ENCODE measurements at regions not wholly inside any gene's neighbourhood (a gene's known extent, or its start where the extent isn't known, plus 50 kb on each side); places are given as distances from the start of the nearest gene placed in this dataset.

- no peaks in the 10 kb centered on the region for H3K27me3 ChIP-seq (ENCODE audit: control insufficient read depth, insufficient read depth, low read length)
- no peaks in the 10 kb centered on the region for H3K36me3 ChIP-seq (ENCODE audit: control insufficient read depth, insufficient read depth, low read length)
- no peak overlapping the region for H3K27ac ChIP-seq (ENCODE audit: low read depth, low read length)
- H3K4me3 ChIP-seq (ENCODE audit: low read length) = no peak overlapping the region
- no peaks in the 10 kb centered on the region for H3K4me1 ChIP-seq (ENCODE audit: control insufficient read depth, insufficient read depth, low read length)
- no peak overlapping the region for H3K9ac ChIP-seq (ENCODE audit: low read length)
Measured at GRCh38 chr5:167320019-167320418, 971.4 kb upstream of the WWC1 start.

GRCh38 chr5:167332309-167332708 lies 959.1 kb upstream of the WWC1 start:
- no peaks in the 10 kb centered on the region for H3K36me3 ChIP-seq (ENCODE audit: control insufficient read depth, insufficient read depth, low read length)
- no peaks in the 10 kb centered on the region for H3K27me3 ChIP-seq (ENCODE audit: control insufficient read depth, insufficient read depth, low read length)
- no peaks in the 10 kb centered on the region for H3K4me1 ChIP-seq (ENCODE audit: control insufficient read depth, insufficient read depth, low read length)
- H3K27ac ChIP-seq (ENCODE audit: low read depth, low read length) = no peak overlapping the region
- H3K9ac ChIP-seq (ENCODE audit: low read length) = no peak overlapping the region
- no peak overlapping the region for H3K4me3 ChIP-seq (ENCODE audit: low read length)

DNA sequence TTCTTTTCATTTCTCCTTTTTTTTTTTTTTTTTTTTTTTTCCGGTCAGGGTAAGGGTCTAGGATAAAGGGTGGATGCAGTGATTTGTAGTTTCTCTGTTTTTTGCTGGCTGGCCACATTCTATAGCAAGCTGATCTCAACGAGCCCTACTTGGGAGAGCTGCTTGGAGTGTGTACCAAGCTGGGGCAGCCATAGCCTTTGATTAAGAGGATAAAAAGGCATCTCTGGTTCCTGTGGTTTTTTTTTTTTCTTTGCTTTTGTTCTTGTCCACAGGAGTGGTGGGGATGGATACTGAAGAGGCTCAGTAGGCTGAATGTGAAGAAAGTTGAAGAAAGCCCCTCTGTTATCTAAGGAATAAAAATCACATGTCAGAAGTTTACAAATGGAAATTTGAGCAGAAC lies 955.3 kb upstream of the WWC1 start:
- H3K9ac ChIP-seq (ENCODE audit: low read length) = no peak overlapping the region
- H3K4me1 ChIP-seq (ENCODE audit: control insufficient read depth, insufficient read depth, low read length) = no peaks in the 10 kb centered on the region
- no peaks in the 10 kb centered on the region for H3K36me3 ChIP-seq (ENCODE audit: control insufficient read depth, insufficient read depth, low read length)
- H3K4me3 ChIP-seq (ENCODE audit: low read length) = no peak overlapping the region
- no peaks in the 10 kb centered on the region for H3K27me3 ChIP-seq (ENCODE audit: control insufficient read depth, insufficient read depth, low read length)
- no peak overlapping the region for H3K27ac ChIP-seq (ENCODE audit: low read depth, low read length)

- H3K4me3 ChIP-seq (ENCODE audit: low read length) = no peak overlapping the region
- no peaks in the 10 kb centered on the region for H3K36me3 ChIP-seq (ENCODE audit: control insufficient read depth, insufficient read depth, low read length)
- no peak overlapping the region for H3K9ac ChIP-seq (ENCODE audit: low read length)
- H3K27ac ChIP-seq (ENCODE audit: low read depth, low read length) = no peak overlapping the region
- H3K27me3 ChIP-seq (ENCODE audit: control insufficient read depth, insufficient read depth, low read length) = no peaks in the 10 kb centered on the region
- H3K4me1 ChIP-seq (ENCODE audit: control insufficient read depth, insufficient read depth, low read length) = no peaks in the 10 kb centered on the region
Measured at GRCh38 chr5:167339205-167339604, 952.2 kb upstream of the WWC1 start.

DNA sequence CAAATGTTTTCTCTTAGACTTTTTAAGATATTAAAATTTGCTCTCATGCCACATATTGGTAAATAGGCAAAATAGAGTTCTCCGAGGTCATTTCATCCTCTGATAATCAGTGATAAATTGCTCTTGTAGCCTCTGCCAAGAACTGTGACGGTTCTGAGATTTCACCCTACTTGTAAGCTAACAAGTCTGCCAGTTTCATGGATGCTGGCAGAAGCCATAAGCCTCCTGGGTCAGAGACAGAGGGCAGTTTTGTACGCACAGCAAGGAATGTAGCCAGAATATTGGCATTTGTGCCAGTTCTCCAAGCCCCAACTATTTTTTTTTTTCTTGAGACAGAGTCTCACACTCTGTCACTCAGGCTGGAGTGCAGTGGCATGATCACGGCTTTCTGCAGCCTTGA lies 945.0 kb upstream of the WWC1 start:
- Histone ChIP-seq H3K36me3 (ENCODE audit: control insufficient read depth, insufficient read depth, low read length) (no peaks in the 10 kb centered on the region), H3K27me3 (ENCODE audit: control insufficient read depth, insufficient read depth, low read length) (no peaks in the 10 kb centered on the region), H3K9ac (ENCODE audit: low read length) (no peak overlapping the region), H3K27ac (ENCODE audit: low read depth, low read length) (no peak overlapping the region), H3K4me3 (ENCODE audit: low read length) (no peak overlapping the region), H3K4me1 (ENCODE audit: control insufficient read depth, insufficient read depth, low read length) (no peaks in the 10 kb centered on the region)

- Histone ChIP-seq H3K27me3 (ENCODE audit: control insufficient read depth, insufficient read depth, low read length) (no peaks in the 10 kb centered on the region), H3K9ac (ENCODE audit: low read length) (no peak overlapping the region), H3K4me1 (ENCODE audit: control insufficient read depth, insufficient read depth, low read length) (no peaks in the 10 kb centered on the region), H3K27ac (ENCODE audit: low read depth, low read length) (no peak overlapping the region), H3K36me3 (ENCODE audit: control insufficient read depth, insufficient read depth, low read length) (no peaks in the 10 kb centered on the region), H3K4me3 (ENCODE audit: low read length) (no peak overlapping the region)
Measured at GRCh38 chr5:167348251-167348926, 943.1 kb upstream of the WWC1 start.

DNA sequence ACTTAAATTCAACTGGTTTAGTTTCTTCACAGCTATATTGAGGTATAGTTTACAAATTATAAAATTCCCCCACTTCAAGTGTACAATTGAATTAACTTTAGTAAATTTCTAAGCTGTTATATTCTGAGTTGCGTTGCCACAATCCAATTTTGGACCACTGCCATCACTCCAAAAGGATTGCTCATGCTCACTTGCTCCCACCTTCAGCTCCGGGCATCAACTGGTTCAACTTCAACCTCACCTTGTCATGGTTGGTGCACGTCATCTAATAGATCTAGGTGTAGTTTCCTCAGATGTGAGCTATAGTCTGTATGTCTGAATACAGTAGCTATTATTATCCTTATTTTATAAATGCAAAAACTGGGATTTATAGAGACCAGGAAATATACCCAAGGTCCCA lies 942.5 kb upstream of the WWC1 start:
- Histone ChIP-seq H3K4me3 (ENCODE audit: low read length) (no peak overlapping the region), H3K36me3 (ENCODE audit: control insufficient read depth, insufficient read depth, low read length) (no peaks in the 10 kb centered on the region), H3K9ac (ENCODE audit: low read length) (no peak overlapping the region), H3K27me3 (ENCODE audit: control insufficient read depth, insufficient read depth, low read length) (no peaks in the 10 kb centered on the region), H3K4me1 (ENCODE audit: control insufficient read depth, insufficient read depth, low read length) (no peaks in the 10 kb centered on the region), H3K27ac (ENCODE audit: low read depth, low read length) (no peak overlapping the region)

DNA sequence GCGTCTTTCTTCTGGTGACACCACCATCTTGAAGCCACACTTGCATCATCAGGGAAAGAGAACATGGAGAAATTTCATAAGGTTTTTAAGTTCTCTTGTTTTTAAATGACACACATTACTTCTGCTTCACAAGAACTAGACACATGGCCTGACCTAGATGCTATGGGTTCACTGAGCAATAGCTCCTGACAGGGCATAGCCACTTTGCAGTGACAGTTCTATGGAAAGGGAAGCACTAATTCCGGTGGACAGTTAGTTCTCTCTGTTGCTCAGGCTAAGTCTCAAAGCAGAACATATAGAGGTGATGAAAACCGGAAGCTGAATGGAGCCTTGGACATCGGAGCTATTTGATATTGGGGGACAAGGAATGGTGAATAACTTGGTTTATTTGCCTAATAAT lies 940.1 kb upstream of the WWC1 start:
- no peaks in the 10 kb centered on the region for H3K27me3 ChIP-seq (ENCODE audit: control insufficient read depth, insufficient read depth, low read length)
- no peak overlapping the region for H3K9ac ChIP-seq (ENCODE audit: low read length)
- no peak overlapping the region for H3K4me3 ChIP-seq (ENCODE audit: low read length)
- H3K36me3 ChIP-seq (ENCODE audit: control insufficient read depth, insufficient read depth, low read length) = no peaks in the 10 kb centered on the region
- no peak overlapping the region for H3K27ac ChIP-seq (ENCODE audit: low read depth, low read length)
- no peaks in the 10 kb centered on the region for H3K4me1 ChIP-seq (ENCODE audit: control insufficient read depth, insufficient read depth, low read length)

- no peak overlapping the region for H3K4me3 ChIP-seq (ENCODE audit: low read length)
- no peak overlapping the region for H3K27ac ChIP-seq (ENCODE audit: low read depth, low read length)
- H3K4me1 ChIP-seq (ENCODE audit: control insufficient read depth, insufficient read depth, low read length) = no peaks in the 10 kb centered on the region
- H3K9ac ChIP-seq (ENCODE audit: low read length) = no peak overlapping the region
- H3K27me3 ChIP-seq (ENCODE audit: control insufficient read depth, insufficient read depth, low read length) = no peaks in the 10 kb centered on the region
- H3K36me3 ChIP-seq (ENCODE audit: control insufficient read depth, insufficient read depth, low read length) = no peaks in the 10 kb centered on the region
Measured at GRCh38 chr5:167352801-167353200, 938.6 kb upstream of the WWC1 start.

GRCh38 chr5:167355346-167355745 lies 936.1 kb upstream of the WWC1 start:
- H3K9ac ChIP-seq (ENCODE audit: low read length) = no peak overlapping the region
- H3K27ac ChIP-seq (ENCODE audit: low read depth, low read length) = no peak overlapping the region
- no peaks in the 10 kb centered on the region for H3K36me3 ChIP-seq (ENCODE audit: control insufficient read depth, insufficient read depth, low read length)
- H3K4me3 ChIP-seq (ENCODE audit: low read length) = no peak overlapping the region
- H3K27me3 ChIP-seq (ENCODE audit: control insufficient read depth, insufficient read depth, low read length) = no peaks in the 10 kb centered on the region
- H3K4me1 ChIP-seq (ENCODE audit: control insufficient read depth, insufficient read depth, low read length) = no peaks in the 10 kb centered on the region

DNA sequence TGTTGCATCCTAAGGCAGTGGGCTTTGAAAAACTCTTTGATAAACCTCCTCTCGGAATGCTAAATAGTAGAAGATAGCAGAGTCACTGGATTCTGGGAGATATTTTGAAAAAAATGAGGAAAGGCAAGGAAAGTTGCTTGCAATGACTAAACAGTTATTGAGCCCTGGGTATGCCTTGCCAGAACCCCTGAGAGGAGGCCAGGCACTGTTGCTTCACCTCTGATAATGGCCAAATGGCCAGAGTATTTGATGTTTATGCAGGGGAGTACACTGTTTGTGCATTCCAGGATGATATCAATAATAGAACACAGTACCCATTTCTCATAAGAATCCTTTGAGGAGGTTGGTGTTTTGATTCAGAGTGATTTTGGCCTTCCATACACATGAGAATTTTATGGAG lies 935.1 kb upstream of the WWC1 start:
- Histone ChIP-seq H3K4me3 (ENCODE audit: low read length) (no peak overlapping the region), H3K27ac (ENCODE audit: low read depth, low read length) (no peak overlapping the region), H3K27me3 (ENCODE audit: control insufficient read depth, insufficient read depth, low read length) (no peaks in the 10 kb centered on the region), H3K4me1 (ENCODE audit: control insufficient read depth, insufficient read depth, low read length) (no peaks in the 10 kb centered on the region), H3K36me3 (ENCODE audit: control insufficient read depth, insufficient read depth, low read length) (no peaks in the 10 kb centered on the region), H3K9ac (ENCODE audit: low read length) (no peak overlapping the region)

- Histone ChIP-seq H3K27ac (ENCODE audit: low read depth, low read length) (no peak overlapping the region), H3K27me3 (ENCODE audit: control insufficient read depth, insufficient read depth, low read length) (no peaks in the 10 kb centered on the region)
Measured at GRCh38 chr5:167358868-167359492, 932.5 kb upstream of the WWC1 start.

GRCh38 chr5:167361795-167362194 lies 929.6 kb upstream of the WWC1 start:
- H3K4me1 ChIP-seq (ENCODE audit: control insufficient read depth, insufficient read depth, low read length) = no peaks in the 10 kb centered on the region
- no peaks in the 10 kb centered on the region for H3K36me3 ChIP-seq (ENCODE audit: control insufficient read depth, insufficient read depth, low read length)

More at GRCh38 chr5:167358868-167359492, 932.5 kb upstream of the WWC1 start:
- no peaks in the 10 kb centered on the region for H3K4me1 ChIP-seq (ENCODE audit: control insufficient read depth, insufficient read depth, low read length)
- no peaks in the 10 kb centered on the region for H3K36me3 ChIP-seq (ENCODE audit: control insufficient read depth, insufficient read depth, low read length)
- H3K4me3 ChIP-seq (ENCODE audit: low read length) = no peak overlapping the region
- H3K9ac ChIP-seq (ENCODE audit: low read length) = no peak overlapping the region

More at GRCh38 chr5:167361795-167362194, 929.6 kb upstream of the WWC1 start:
- Histone ChIP-seq H3K27me3 (ENCODE audit: control insufficient read depth, insufficient read depth, low read length) (no peaks in the 10 kb centered on the region), H3K27ac (ENCODE audit: low read depth, low read length) (no peak overlapping the region), H3K4me3 (ENCODE audit: low read length) (no peak overlapping the region), H3K9ac (ENCODE audit: low read length) (no peak overlapping the region)

Data from rectal smooth muscle tissue (tissue), 1 donor.